Stomach (tissue), 8 donors: ENCODE measurements at regions not wholly inside any gene's neighbourhood (a gene's known extent, or its start where the extent isn't known, plus 50 kb on each side); places are given as distances from the start of the nearest gene placed in this dataset.

Source experiments
- DNase-seq, 2 donors: peaks; one replicate each; pipeline versions ENCODE4 v3.0.0 to v3.0.0-alpha.2; 2013 to 2019
- H3K27ac ChIP-seq, 5 donors: fragments of 200-600 bp in 4 of 5; sonication (generic) in 4 of 5; one replicate each; pipeline ENCODE4 v1.5.1; 2013 to 2019; ENCODE audit warnings: mild to moderate bottlenecking in 1 of 5, moderate library complexity in 1 of 5
- H3K27me3 ChIP-seq, 3 donors: fragments of 200-600 bp; sonication (generic); one replicate each; pipeline ENCODE4 v1.5.1; 2017 to 2019; ENCODE audit warnings: mixed run types in 1 of 3
- H3K36me3 ChIP-seq, 4 donors: fragments of 200-600 bp; sonication (generic); 1 replicate in 3 of 4; 2 replicates in 1 of 4; pipeline ENCODE4 v1.5.1; 2016 to 2019
- H3K4me1 ChIP-seq, 4 donors: fragments of 200-600 bp; sonication (generic); one replicate each; pipeline ENCODE4 v1.5.1; 2016 to 2019
- H3K4me3 ChIP-seq, 4 donors: fragments of 200-600 bp; sonication (generic) in 3 of 4; one replicate each; pipeline ENCODE4 v1.5.1; 2016 to 2019; ENCODE audit warnings: mild to moderate bottlenecking in 1 of 4
- H3K9me3 ChIP-seq, 4 donors: fragments of 200-600 bp; sonication (generic); one replicate each; pipeline ENCODE4 v1.5.1; 2016 to 2019
- CTCF ChIP-seq, 7 experiments: fragments of 450-650 bp in 4 of 7; fragments of 200-600 bp in 3 of 7; sonication (generic) in 3 of 7; IDR thresholded peaks; one replicate each; pipeline ENCODE4 v1.5.1; 2016 to 2019; ENCODE audit warnings: antibody characterized with exemption in 7 of 7, control low read depth in 2 of 7, mild to moderate bottlenecking in 1 of 7
- EP300 ChIP-seq: sonication (generic); formaldehyde crosslinking; IDR thresholded peaks from one replicate; pipeline ENCODE4 v1.6.1; 2017; ENCODE audit warnings: antibody characterized with exemption
- POLR2A ChIP-seq, 4 donors: fragments of 450-650 bp; IDR thresholded peaks; one replicate each; pipeline ENCODE4 v1.6.1; 2016; ENCODE audit warnings: antibody characterized with exemption in 4 of 4, control low read depth in 2 of 4, mild to moderate bottlenecking in 1 of 4, moderate library complexity in 1 of 4
- POLR2AphosphoS5 ChIP-seq, 3 donors: sonication (generic); formaldehyde crosslinking; IDR thresholded peaks; one replicate each; pipeline ENCODE4 v1.6.1; 2016; ENCODE audit warnings: antibody characterized with exemption in 3 of 3
- WGBS, 5 donors: extraction: QIAGEN DNeasy Blood & Tissue Kit in 3 of 5; methylation state at CpG; one replicate each; pipeline versions ENCODE4 v1.1.5 to v1.1.7; 2013 to 2018; 5-methylcytosine and 5-hydroxymethylcytosine counted together
- intact Hi-C: fragments of 100-400 bp; cut with DNase I; formaldehyde crosslinking; loops from one replicate; pipeline ENCODE4 v1.15.1; 2023; ENCODE audit warnings: low total_unique reads
- donor health status: healthy with polysubstance abuse.
- donor health status: Bipolar disorder and iron deficiency.
- donor health status: healthy.

GRCh38 chr11:112503410-112503809 is 242.8 kb upstream of the PLET1 start:
- no peak overlapping the region for H3K27ac ChIP-seq
- peaks cover 0 to 5% (median 0%) of the 10 kb centered on the region in 3 donors for H3K27me3 ChIP-seq
- no peaks in the 10 kb centered on the region for H3K9me3 ChIP-seq
- no peak for DNase-seq
- H3K4me3 ChIP-seq, result no peak overlapping the region
- intact Hi-C loops, result no loop called here
- 74 to 88% (median 82%) methylated on average over 5 of the region's 5 CpGs for WGBS, 5 donors
- no peaks in the 10 kb centered on the region for H3K4me1 ChIP-seq
- TF ChIP-seq POLR2A (IDR thresholded peaks at IDR 0.05), result no peak
- no peaks in the 10 kb centered on the region for H3K36me3 ChIP-seq

GRCh38 chr11:112504056-112504455 is 243.4 kb upstream of the PLET1 start:
- peaks cover 0 to 5% (median 0%) of the 10 kb centered on the region in 3 donors for H3K27me3 ChIP-seq
- H3K27ac ChIP-seq, result no peak overlapping the region
- no peaks in the 10 kb centered on the region for H3K4me1 ChIP-seq
- no peak overlapping the region for H3K4me3 ChIP-seq
- TF ChIP-seq POLR2AphosphoS5 (IDR thresholded peaks at IDR 0.05), result no peak
- TF ChIP-seq POLR2A (IDR thresholded peaks at IDR 0.05), result no peak
- no peak for TF ChIP-seq EP300
- no peak for TF ChIP-seq CTCF (IDR thresholded peaks at IDR 0.05)
- no peaks in the 10 kb centered on the region for H3K36me3 ChIP-seq
- WGBS, 5 donors, result 90 to 100% (median 93%) methylated on average over 1 of the region's 1 CpG
- intact Hi-C loops, result no loop called here
- no peak for DNase-seq
- no peaks in the 10 kb centered on the region for H3K9me3 ChIP-seq

GRCh38 chr11:112506852-112507251 is 246.2 kb upstream of the PLET1 start:
- no peak for DNase-seq
- no peaks in the 10 kb centered on the region for H3K4me1 ChIP-seq
- H3K9me3 ChIP-seq, result no peaks in the 10 kb centered on the region
- H3K27ac ChIP-seq, result no peak overlapping the region
- no peak overlapping the region for H3K4me3 ChIP-seq
- 38 to 54% (median 43%) methylated on average over 1 of the region's 1 CpG for WGBS, 5 donors
- intact Hi-C loops, result no loop called here
- H3K36me3 ChIP-seq, result no peaks in the 10 kb centered on the region
- no peaks in the 10 kb centered on the region for H3K27me3 ChIP-seq
- no peak for TF ChIP-seq POLR2AphosphoS5 (IDR thresholded peaks at IDR 0.05)
- no peak for TF ChIP-seq CTCF (IDR thresholded peaks at IDR 0.05)
- no peak for TF ChIP-seq EP300
- no peak for TF ChIP-seq POLR2A (IDR thresholded peaks at IDR 0.05)

- H3K4me1 ChIP-seq, result no peaks in the 10 kb centered on the region
Measured at GRCh38 chr11:112507281-112507680, 246.6 kb upstream of the PLET1 start.

More at GRCh38 chr11:112507281-112507680, 246.6 kb upstream of the PLET1 start:
- Histone ChIP-seq H3K27ac (no peak overlapping the region), H3K27me3 (no peaks in the 10 kb centered on the region), H3K9me3 (no peaks in the 10 kb centered on the region), H3K36me3 (no peaks in the 10 kb centered on the region), H3K4me3 (no peak overlapping the region)
- TF ChIP-seq EP300 (no peak), POLR2AphosphoS5 (IDR thresholded peaks at IDR 0.05) (no peak), POLR2A (IDR thresholded peaks at IDR 0.05) (no peak), CTCF (IDR thresholded peaks at IDR 0.05) (no peak)
- no peak for DNase-seq
- WGBS, 5 donors, result 42 to 60% (median 52%) methylated on average over 2 of the region's 2 CpGs
- intact Hi-C loops, result no loop called here
